Gastrocnemius medialis (tissue), 4 donors: ENCODE measurements at regions not wholly inside any gene's neighbourhood (a gene's known extent, or its start where the extent isn't known, plus 50 kb on each side); places are given as distances from the start of the nearest gene placed in this dataset.

Experiments used
- ATAC-seq, 2 donors: fragments of 150-250 bp; one replicate each; pipeline ENCODE4 v1.9.1; 2016
- DNase-seq, 2 donors: peaks; one replicate each; pipeline ENCODE4 v3.0.0-alpha.2; 2019
- H3K27ac ChIP-seq, 4 donors: fragments of 200-600 bp; sonication (generic); 1 replicate in 1 of 4; 2 replicates in 3 of 4; pipeline ENCODE4 v1.5.1; 2016 to 2018; ENCODE audit warnings: mild to moderate bottlenecking in 2 of 4, moderate library complexity in 1 of 4
- H3K27me3 ChIP-seq, 3 donors: fragments of 200-600 bp; sonication (generic) in 2 of 3; 1 replicate in 1 of 3; 2 replicates in 2 of 3; pipeline versions ENCODE4 v1.5.1 to v1.6.0; 2016 to 2019; ENCODE audit warnings: mild to moderate bottlenecking in 1 of 3, moderate library complexity in 1 of 3
- H3K36me3 ChIP-seq, 2 donors: fragments of 200-600 bp; sonication (generic) in 1 of 2; one replicate each; pipeline ENCODE4 v1.5.1; 2017 to 2018
- H3K4me1 ChIP-seq, 2 donors: fragments of 200-600 bp; sonication (generic) in 1 of 2; one replicate each; pipeline ENCODE4 v1.5.1; 2016 to 2017; ENCODE audit warnings: mild to moderate bottlenecking in 2 of 2
- H3K4me3 ChIP-seq, 4 donors: fragments of 200-600 bp; sonication (generic) in 3 of 4; 1 replicate in 1 of 4; 2 replicates in 3 of 4; pipeline ENCODE4 v1.5.1; 2016 to 2019; ENCODE audit warnings: mild to moderate bottlenecking in 2 of 4
- H3K9me3 ChIP-seq, 3 donors: fragments of 200-600 bp; sonication (generic) in 2 of 3; 1 replicate in 1 of 3; 2 replicates in 2 of 3; pipeline ENCODE4 v1.5.1; 2016 to 2019
- POLR2A ChIP-seq, 2 donors: fragments of 450-650 bp; IDR thresholded peaks; one replicate each; pipeline ENCODE4 v1.6.1; 2017; ENCODE audit warnings: antibody characterized with exemption in 2 of 2, mild to moderate bottlenecking in 2 of 2, moderate library complexity in 2 of 2
- in situ Hi-C, 4 donors: fragments of 200-750 bp; cut with MboI; loops; one replicate each; pipeline versions ENCODE4 v1.15.0 to v1.8.0; 2017; ENCODE audit warnings: low sequenced_read_pairs in 4 of 4
- intact Hi-C: fragments of 100-400 bp; cut with DNase I; formaldehyde crosslinking; loops from one replicate; pipeline ENCODE4 v1.15.1; 2023; ENCODE audit warnings: low total_unique reads
- TF ChIP-seq, protein P1 (sequence below), 5 experiments: fragments of 450-650 bp in 3 of 5; fragments of 200-600 bp in 2 of 5; sonication (generic) in 2 of 5; IDR thresholded peaks in 4 of 5; conservative IDR thresholded peaks in 1 of 5; 1 replicate in 4 of 5; 2 replicates in 1 of 5; pipeline ENCODE4 v1.5.1; 2016 to 2019; ENCODE audit warnings: antibody characterized with exemption in 5 of 5, mild to moderate bottlenecking in 3 of 5, moderate library complexity in 3 of 5

DNA sequence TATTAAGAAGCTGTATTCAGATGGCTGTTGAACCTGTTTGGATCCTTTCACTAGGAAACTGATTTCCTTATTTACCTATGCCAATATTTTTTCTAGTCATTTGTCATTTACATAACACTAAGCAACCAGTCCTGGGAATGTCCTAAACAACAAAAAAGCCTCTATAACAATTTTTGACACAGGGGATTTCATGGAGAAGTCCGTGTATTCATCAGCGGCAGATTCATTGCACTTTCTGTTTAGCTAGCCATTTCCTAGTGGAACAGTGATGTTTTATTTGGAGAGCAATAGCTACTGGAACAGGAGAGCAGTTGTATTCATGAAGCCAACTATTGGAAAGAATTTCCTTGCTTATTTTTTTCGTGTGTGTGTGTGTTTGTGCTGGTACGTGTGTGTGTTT, 604.3 kb upstream of the POU3F3 start:
- DNase-seq (no peak), ATAC-seq (no peak)
- H3K9me3 ChIP-seq, result no peaks in the 10 kb centered on the region
- H3K36me3 ChIP-seq, result no peaks in the 10 kb centered on the region
- H3K27me3 ChIP-seq, result no peaks in the 10 kb centered on the region
- in situ Hi-C loops (no loop called here), intact Hi-C loops (no loop called here)
- H3K4me1 ChIP-seq, result no peaks in the 10 kb centered on the region
- no peak overlapping the region for H3K27ac ChIP-seq
- no peak overlapping the region for H3K4me3 ChIP-seq
- TF ChIP-seq, protein P1, sequence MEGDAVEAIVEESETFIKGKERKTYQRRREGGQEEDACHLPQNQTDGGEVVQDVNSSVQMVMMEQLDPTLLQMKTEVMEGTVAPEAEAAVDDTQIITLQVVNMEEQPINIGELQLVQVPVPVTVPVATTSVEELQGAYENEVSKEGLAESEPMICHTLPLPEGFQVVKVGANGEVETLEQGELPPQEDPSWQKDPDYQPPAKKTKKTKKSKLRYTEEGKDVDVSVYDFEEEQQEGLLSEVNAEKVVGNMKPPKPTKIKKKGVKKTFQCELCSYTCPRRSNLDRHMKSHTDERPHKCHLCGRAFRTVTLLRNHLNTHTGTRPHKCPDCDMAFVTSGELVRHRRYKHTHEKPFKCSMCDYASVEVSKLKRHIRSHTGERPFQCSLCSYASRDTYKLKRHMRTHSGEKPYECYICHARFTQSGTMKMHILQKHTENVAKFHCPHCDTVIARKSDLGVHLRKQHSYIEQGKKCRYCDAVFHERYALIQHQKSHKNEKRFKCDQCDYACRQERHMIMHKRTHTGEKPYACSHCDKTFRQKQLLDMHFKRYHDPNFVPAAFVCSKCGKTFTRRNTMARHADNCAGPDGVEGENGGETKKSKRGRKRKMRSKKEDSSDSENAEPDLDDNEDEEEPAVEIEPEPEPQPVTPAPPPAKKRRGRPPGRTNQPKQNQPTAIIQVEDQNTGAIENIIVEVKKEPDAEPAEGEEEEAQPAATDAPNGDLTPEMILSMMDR (IDR thresholded peaks at IDR 0.05 in 4 of 5, conservative IDR thresholded peaks at IDR 0.05 in 1 of 5), result no peak
- no peak for TF ChIP-seq POLR2A (IDR thresholded peaks at IDR 0.05)

DNA sequence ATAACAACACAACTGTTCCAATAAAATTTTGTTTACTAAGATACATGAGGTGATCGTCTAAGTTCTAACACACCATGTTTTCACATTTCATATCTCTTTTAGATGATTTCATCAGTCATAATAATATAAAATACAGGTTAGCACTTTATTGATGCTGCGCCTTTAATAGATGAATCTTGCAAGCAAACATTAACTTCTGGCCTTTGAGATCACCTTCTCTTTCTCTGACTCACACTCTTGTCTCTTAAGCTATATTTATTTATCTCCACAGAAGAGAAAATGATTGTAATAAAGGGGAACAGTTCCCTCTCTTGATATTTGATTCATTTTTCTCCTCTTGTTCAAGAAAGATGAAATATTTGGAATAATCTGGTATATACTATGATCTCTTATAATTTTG, 603.3 kb upstream of the POU3F3 start:
- no peak overlapping the region for H3K4me3 ChIP-seq
- H3K27ac ChIP-seq, result no peak overlapping the region
- intact Hi-C loops, result no loop called here
- no peaks in the 10 kb centered on the region for H3K36me3 ChIP-seq
- in situ Hi-C loops, result no loop called here
- no peaks in the 10 kb centered on the region for H3K9me3 ChIP-seq
- TF ChIP-seq POLR2A (IDR thresholded peaks at IDR 0.05), result no peak
- TF ChIP-seq, protein P1 (IDR thresholded peaks at IDR 0.05 in 4 of 5, conservative IDR thresholded peaks at IDR 0.05 in 1 of 5), result no peak
- ATAC-seq (no peak), DNase-seq (no peak)
- H3K27me3 ChIP-seq, result no peaks in the 10 kb centered on the region
- H3K4me1 ChIP-seq, result no peaks in the 10 kb centered on the region

DNA sequence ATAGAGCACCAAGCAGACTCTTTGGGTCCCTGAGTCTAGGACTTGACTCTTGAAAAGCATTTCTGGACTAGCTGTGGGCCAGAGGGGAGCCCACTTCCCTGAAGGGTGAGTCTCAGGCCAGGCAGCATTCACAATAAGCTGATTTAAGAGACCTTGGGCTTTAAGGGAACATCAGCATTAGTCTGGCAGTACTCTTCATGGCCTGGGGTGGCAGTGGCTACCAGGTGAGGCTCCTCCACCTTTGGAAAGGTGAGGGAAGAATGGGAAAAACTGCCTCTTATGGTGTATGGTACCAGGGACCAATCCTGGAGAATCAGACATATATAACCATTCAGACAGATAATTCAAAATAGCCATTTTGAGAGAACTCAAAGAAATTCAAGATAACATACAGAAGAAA, 599.9 kb upstream of the POU3F3 start:
- no peak for ATAC-seq
- in situ Hi-C loops, result no loop called here
- DNase-seq, result no peak
- TF ChIP-seq, protein P1 (IDR thresholded peaks at IDR 0.05 in 4 of 5, conservative IDR thresholded peaks at IDR 0.05 in 1 of 5), result no peak
- no peak for TF ChIP-seq POLR2A (IDR thresholded peaks at IDR 0.05)
- no peak overlapping the region for H3K4me3 ChIP-seq
- intact Hi-C loops, result no loop called here
- no peaks in the 10 kb centered on the region for H3K9me3 ChIP-seq
- H3K27ac ChIP-seq, result no peak overlapping the region
- H3K36me3 ChIP-seq, result no peaks in the 10 kb centered on the region
- no peaks in the 10 kb centered on the region for H3K27me3 ChIP-seq
- H3K4me1 ChIP-seq, result no peaks in the 10 kb centered on the region

DNA sequence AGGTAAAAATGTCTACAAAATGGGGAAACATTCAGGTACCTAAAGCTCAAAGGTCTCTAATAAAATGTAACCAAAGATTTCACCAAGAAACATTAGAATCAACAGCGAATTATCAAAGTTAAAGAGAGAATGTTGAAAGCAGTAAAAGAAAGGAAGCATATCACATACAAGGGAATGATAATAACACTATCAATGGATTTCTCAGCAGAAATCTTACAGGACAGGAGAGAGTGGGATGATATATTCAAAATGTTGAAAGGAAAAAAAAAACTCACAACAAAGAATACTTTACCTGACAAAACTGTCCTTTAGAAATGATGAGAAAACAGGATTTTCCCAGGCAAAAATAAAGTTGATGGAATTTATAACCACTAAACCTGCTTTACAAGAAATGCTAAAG, 591.2 kb upstream of the POU3F3 start:
- Histone ChIP-seq H3K4me1 (no peaks in the 10 kb centered on the region), H3K9me3 (no peaks in the 10 kb centered on the region), H3K4me3 (no peak overlapping the region), H3K27ac (no peak overlapping the region), H3K36me3 (no peaks in the 10 kb centered on the region), H3K27me3 (no peaks in the 10 kb centered on the region)
- in situ Hi-C loops, result no loop called here
- no peak for DNase-seq
- TF ChIP-seq, protein P1 (IDR thresholded peaks at IDR 0.05 in 4 of 5, conservative IDR thresholded peaks at IDR 0.05 in 1 of 5), result no peak
- no peak for TF ChIP-seq POLR2A (IDR thresholded peaks at IDR 0.05)
- no peak for ATAC-seq
- intact Hi-C loops, result no loop called here

DNA sequence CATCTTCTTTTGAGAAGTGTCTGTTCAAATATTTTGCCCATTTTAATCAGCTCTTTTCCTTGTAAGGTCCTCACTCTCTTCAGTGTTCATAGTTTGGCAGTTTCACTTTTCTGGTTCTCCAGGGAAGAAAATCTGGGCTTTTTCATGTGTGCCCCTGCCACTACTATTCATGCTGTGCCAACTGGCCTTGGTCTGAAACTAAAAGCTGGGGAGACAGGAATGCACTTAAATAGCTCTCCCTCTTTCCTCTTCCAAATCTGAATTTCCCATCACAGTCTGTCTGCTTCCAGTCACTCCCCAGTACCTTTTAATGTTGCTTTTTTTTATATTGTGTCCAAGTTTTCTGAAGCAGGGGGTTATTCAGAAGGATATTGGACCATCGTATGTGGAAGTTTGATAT, 574.3 kb upstream of the POU3F3 start:
- Histone ChIP-seq H3K27me3 (no peaks in the 10 kb centered on the region), H3K4me3 (no peak overlapping the region), H3K36me3 (no peaks in the 10 kb centered on the region), H3K27ac (no peak overlapping the region), H3K4me1 (no peaks in the 10 kb centered on the region), H3K9me3 (no peaks in the 10 kb centered on the region)
- DNase-seq (no peak), ATAC-seq (no peak)
- TF ChIP-seq, protein P1 (IDR thresholded peaks at IDR 0.05 in 4 of 5, conservative IDR thresholded peaks at IDR 0.05 in 1 of 5), result no peak
- no peak for TF ChIP-seq POLR2A (IDR thresholded peaks at IDR 0.05)
- intact Hi-C loops, result no loop called here
- in situ Hi-C loops, result no loop called here
